Trophoblast cell (in vitro differentiated cells and primary cell): ENCODE measurements at regions not wholly inside any gene's neighbourhood (a gene's known extent, or its start where the extent isn't known, plus 50 kb on each side); places are given as distances from the start of the nearest gene placed in this dataset.

ENCODE experiments used
- DNase-seq, 2 donors: peaks; one replicate each; pipeline ENCODE4 v3.0.0-alpha.2; 2016
- H2AFZ ChIP-seq: 2 replicates; pipeline ENCODE4 v1.6.1; 2013; ENCODE audit warnings: low read length, moderate library complexity, mild to moderate bottlenecking; ENCODE audit not compliant: insufficient read depth, poor library complexity
- H2AK5ac ChIP-seq: 2 replicates; pipeline ENCODE4 v1.6.1; 2013; ENCODE audit warnings: mild to moderate bottlenecking, low read length
- H2BK120ac ChIP-seq: 2 replicates; pipeline ENCODE4 v1.6.1; 2013; ENCODE audit warnings: low read length, mild to moderate bottlenecking, moderate library complexity; ENCODE audit not compliant: insufficient read depth, poor library complexity
- H2BK12ac ChIP-seq: 2 replicates; pipeline ENCODE4 v1.6.1; 2013; ENCODE audit warnings: mild to moderate bottlenecking, low read length, moderate library complexity
- H2BK5ac ChIP-seq: 2 replicates; pipeline ENCODE4 v1.6.1; 2013; ENCODE audit warnings: low read length, low read depth, moderate library complexity, mild to moderate bottlenecking; ENCODE audit not compliant: poor library complexity
- H3K14ac ChIP-seq: 2 replicates; pipeline ENCODE4 v1.6.1; 2013; ENCODE audit warnings: mild to moderate bottlenecking, low read length
- H3K18ac ChIP-seq: 2 replicates; pipeline ENCODE4 v1.6.1; 2013; ENCODE audit warnings: mild to moderate bottlenecking, low read length
- H3K23ac ChIP-seq: 2 replicates; pipeline ENCODE4 v1.6.1; 2013; ENCODE audit warnings: low read length
- H3K27ac ChIP-seq: 2 replicates; pipeline ENCODE4 v1.5.1; 2013; ENCODE audit warnings: low read depth, mild to moderate bottlenecking, inconsistent platforms, low read length, moderate library complexity
- H3K27me3 ChIP-seq: 2 replicates; pipeline ENCODE4 v1.6.1; 2013; ENCODE audit warnings: inconsistent platforms, mild to moderate bottlenecking, low read length, moderate library complexity; ENCODE audit not compliant: insufficient read depth
- H3K36me3 ChIP-seq, 2 experiments: 1 replicate in 1 of 2; 2 replicates in 1 of 2; pipeline ENCODE4 v1.6.1; 2013; ENCODE audit warnings: low read length in 2 of 2, mild to moderate bottlenecking in 2 of 2, moderate library complexity in 1 of 2; ENCODE audit not compliant: insufficient read depth in 2 of 2, control insufficient read depth in 1 of 2
- H3K4ac ChIP-seq: 2 replicates; pipeline ENCODE4 v1.6.1; 2013; ENCODE audit warnings: low read depth, mild to moderate bottlenecking, low read length, moderate library complexity
- H3K4me1 ChIP-seq, 2 experiments: 1 replicate in 1 of 2; 2 replicates in 1 of 2; pipeline ENCODE4 v1.6.1; 2013; ENCODE audit warnings: low read length in 2 of 2, mild to moderate bottlenecking in 2 of 2, moderate library complexity in 1 of 2; ENCODE audit not compliant: insufficient read depth in 2 of 2, control insufficient read depth in 1 of 2
- H3K4me2 ChIP-seq: 2 replicates; pipeline ENCODE4 v1.6.1; 2013; ENCODE audit warnings: inconsistent platforms, mild to moderate bottlenecking, low read length, moderate library complexity
- H3K4me3 ChIP-seq: 2 replicates; pipeline ENCODE4 v1.5.1; 2013; ENCODE audit warnings: mild to moderate bottlenecking, low read depth, low read length, inconsistent platforms
- H3K79me1 ChIP-seq: one replicate; pipeline ENCODE4 v1.6.1; 2013; ENCODE audit warnings: low read length
- H3K79me2 ChIP-seq: 2 replicates; pipeline ENCODE4 v1.6.1; 2013; ENCODE audit warnings: low read length, mild to moderate bottlenecking; ENCODE audit not compliant: control insufficient read depth, insufficient read depth, poor library complexity
- H3K9ac ChIP-seq: 2 replicates; pipeline ENCODE4 v1.6.1; 2013; ENCODE audit warnings: mild to moderate bottlenecking, low read length
- H3K9me3 ChIP-seq: 2 replicates; pipeline ENCODE4 v1.6.1; 2013; ENCODE audit warnings: low read depth, mild to moderate bottlenecking, control low read depth, inconsistent platforms, low read length; ENCODE audit not compliant: insufficient read depth
- H4K12ac ChIP-seq: 2 replicates; pipeline ENCODE4 v1.6.1; 2013; ENCODE audit warnings: low read depth, mild to moderate bottlenecking, low read length, moderate library complexity
- H4K8ac ChIP-seq: 2 replicates; pipeline ENCODE4 v1.6.1; 2013; ENCODE audit warnings: low read depth, mild to moderate bottlenecking, low read length, moderate library complexity
- H4K91ac ChIP-seq: one replicate; pipeline ENCODE4 v1.6.1; 2013; ENCODE audit warnings: low read depth, mild to moderate bottlenecking, low read length, moderate library complexity
- WGBS: extraction: QIAGEN DNeasy Blood & Tissue Kit; methylation state at CpG from one replicate; pipeline ENCODE4 v1.1.7; 2013; ENCODE audit warnings: missing lambda C conversion rate; ENCODE audit not compliant: insufficient read length, insufficient coverage; ENCODE audit errors: extremely low coverage; 5-methylcytosine and 5-hydroxymethylcytosine counted together

DNA sequence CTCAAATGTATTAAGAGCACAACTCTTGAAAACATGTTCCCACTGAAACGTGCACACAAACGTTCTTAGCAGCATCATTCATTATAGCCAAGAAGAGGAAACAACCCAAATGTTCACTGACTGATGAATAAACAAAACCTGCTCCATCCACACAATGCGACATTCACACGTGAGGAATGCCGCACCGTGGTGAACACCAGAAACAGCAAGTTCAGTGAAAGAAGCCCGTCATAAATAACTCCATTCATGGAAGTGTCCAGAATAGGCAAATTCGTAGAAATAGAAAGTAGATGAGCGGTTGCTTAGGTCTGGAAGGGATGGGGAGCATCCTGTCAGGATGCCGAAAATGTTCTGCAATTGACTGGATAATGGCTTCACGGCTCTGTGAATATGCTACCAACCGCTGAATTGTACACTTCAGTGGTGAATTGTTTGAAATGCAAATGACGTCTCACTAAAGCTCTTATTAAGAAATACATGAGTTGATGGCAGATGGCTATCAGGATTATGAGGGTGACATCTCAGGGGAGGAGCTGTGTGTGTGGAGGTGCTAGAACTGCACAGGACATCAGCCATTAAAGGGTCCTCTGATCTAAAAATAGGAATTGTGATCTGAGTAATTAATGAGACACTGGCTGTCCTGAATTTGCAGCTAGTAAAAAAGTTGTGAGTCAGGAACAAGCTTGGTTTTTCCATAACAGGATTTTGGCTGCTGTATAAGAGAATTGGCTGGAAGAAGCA, 771.0 kb downstream of the KCNJ18 start:
- Histone ChIP-seq H3K23ac (no peak overlapping the region), H3K4me2 (no peak overlapping the region), H2BK12ac (no peak overlapping the region), H4K91ac (no peak overlapping the region), H3K36me3 (no peaks in the 10 kb centered on the region), H2BK5ac (no peak overlapping the region), H3K9me3 (peaks cover 59% of the 10 kb centered on the region), H3K9ac (no peak overlapping the region), H3K27me3 (no peaks in the 10 kb centered on the region), H2AK5ac (no peak overlapping the region), H3K14ac (no peak overlapping the region), H3K4me1 (no peaks in the 10 kb centered on the region), H2AFZ (no peak overlapping the region), H2BK120ac (no peak overlapping the region), H4K12ac (no peak overlapping the region), H4K8ac (no peak overlapping the region), H3K4me3 (no peak overlapping the region), H3K79me1 (no peaks in the 10 kb centered on the region), H3K27ac (no peak overlapping the region), H3K79me2 (no peaks in the 10 kb centered on the region), H3K4ac (no peak overlapping the region), H3K18ac (no peak overlapping the region)
- no CpG with 5 or more reads among the region's 13 CpGs for WGBS
- no peak for DNase-seq

DNA sequence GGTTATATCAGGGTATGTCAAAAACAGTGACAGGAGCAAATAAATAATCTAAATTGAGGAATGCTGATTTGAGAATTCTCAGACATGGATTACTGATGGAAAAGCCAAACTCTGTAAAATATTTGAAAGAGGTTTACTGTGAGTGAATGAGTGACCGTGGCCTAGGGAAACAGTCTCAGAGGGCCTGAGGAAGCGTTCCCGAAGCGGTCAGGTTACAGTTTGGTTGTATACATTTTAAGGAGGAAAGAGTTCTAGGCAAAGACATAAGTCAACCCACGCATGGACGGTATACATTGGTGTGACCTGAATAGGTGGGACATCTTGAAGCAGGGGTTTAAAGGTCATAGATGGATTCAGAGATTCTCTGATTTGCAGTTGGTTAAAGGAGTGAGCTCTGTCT, 771.7 kb downstream of the KCNJ18 start:
- Histone ChIP-seq H3K4ac (no peak overlapping the region), H3K27me3 (no peaks in the 10 kb centered on the region), H3K23ac (no peak overlapping the region), H3K9me3 (peaks cover 57% of the 10 kb centered on the region), H4K12ac (no peak overlapping the region), H2BK120ac (no peak overlapping the region), H2BK5ac (no peak overlapping the region), H4K91ac (no peak overlapping the region), H3K4me1 (no peaks in the 10 kb centered on the region), H3K27ac (no peak overlapping the region), H3K79me1 (no peaks in the 10 kb centered on the region), H3K79me2 (no peaks in the 10 kb centered on the region), H3K36me3 (no peaks in the 10 kb centered on the region), H3K4me3 (no peak overlapping the region), H3K9ac (no peak overlapping the region), H3K4me2 (no peak overlapping the region), H2AK5ac (no peak overlapping the region), H2BK12ac (no peak overlapping the region), H3K14ac (no peak overlapping the region), H3K18ac (no peak overlapping the region), H4K8ac (no peak overlapping the region), H2AFZ (no peak overlapping the region)
- no peak for DNase-seq
- no CpG with 5 or more reads among the region's 6 CpGs for WGBS

DNA sequence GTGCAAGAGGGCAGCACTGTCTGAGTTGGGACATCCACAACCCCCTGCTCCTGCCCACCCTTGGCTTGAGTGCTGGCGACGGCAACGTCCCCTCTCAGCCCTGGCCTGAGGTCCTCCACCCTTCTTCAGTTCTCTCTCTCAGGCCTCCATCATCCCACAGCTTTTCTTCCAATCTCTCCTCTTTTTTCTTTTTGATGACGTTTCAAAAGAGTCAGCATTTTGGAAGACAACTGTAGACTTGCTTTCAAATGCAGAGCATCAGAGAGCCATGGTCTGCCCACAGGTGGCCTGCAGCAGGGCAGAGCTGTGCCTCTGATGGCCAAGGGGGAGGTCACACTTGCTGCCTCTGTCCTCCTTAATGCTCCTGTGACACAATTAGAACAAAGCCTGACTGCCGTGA, 775.4 kb downstream of the KCNJ18 start:
- H3K27me3 ChIP-seq = no peaks in the 10 kb centered on the region
- H3K79me2 ChIP-seq = no peaks in the 10 kb centered on the region

DNA sequence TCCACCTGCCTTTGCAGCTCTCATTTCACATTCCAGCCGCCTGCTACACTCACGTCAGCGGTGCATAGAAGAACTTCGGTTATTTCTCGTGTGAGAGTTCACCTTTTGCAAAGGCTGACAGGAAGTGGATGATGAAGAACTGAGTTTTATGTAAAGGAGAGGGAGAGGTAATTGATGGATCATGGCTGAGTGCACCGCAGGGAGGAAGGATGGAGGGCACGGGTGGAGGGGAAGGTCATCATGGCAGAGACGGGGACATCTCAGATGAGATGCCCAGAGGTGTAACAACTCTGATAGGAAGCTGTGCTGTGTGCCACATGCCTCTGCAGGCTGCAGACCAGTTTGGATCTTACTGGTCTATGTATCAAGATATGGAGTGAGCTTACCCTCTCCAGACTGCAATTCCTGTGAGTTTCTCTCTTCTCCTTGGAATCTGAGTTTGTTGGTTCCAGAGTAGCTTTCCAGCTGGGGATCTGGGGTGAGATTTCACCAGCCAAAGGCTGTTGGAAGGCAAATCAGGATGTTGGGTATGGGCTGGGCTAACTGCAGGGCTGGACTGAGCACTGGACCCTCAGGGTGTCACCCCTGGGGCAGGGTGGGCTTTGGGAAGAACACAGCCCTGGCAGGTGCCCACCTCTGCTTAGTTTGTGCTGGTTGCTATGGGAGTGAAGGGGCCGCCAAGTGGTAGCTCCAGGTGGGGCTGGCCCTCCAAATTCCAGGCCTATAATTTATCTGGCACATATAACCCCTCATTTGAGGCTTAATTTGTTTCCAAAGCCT, 777.0 kb downstream of the KCNJ18 start:
- H3K27me3 ChIP-seq = no peaks in the 10 kb centered on the region
- H2BK120ac ChIP-seq = no peak overlapping the region
- no peaks in the 10 kb centered on the region for H3K79me2 ChIP-seq
- H3K36me3 ChIP-seq = no peaks in the 10 kb centered on the region
- H3K4me2 ChIP-seq = no peak overlapping the region
- H4K8ac ChIP-seq = no peak overlapping the region
- H3K79me1 ChIP-seq = no peaks in the 10 kb centered on the region
- no peak overlapping the region for H2AFZ ChIP-seq
- no peak overlapping the region for H3K14ac ChIP-seq
- no peak overlapping the region for H2AK5ac ChIP-seq
- H3K27ac ChIP-seq = no peak overlapping the region
- no peak for DNase-seq
- H3K23ac ChIP-seq = no peak overlapping the region
- no peak overlapping the region for H3K4ac ChIP-seq
- no peak overlapping the region for H2BK5ac ChIP-seq
- no peak overlapping the region for H2BK12ac ChIP-seq
- peak overlapping the region; percentile 40 for H3K9ac ChIP-seq
- H4K12ac ChIP-seq = no peak overlapping the region
- WGBS = no CpG with 5 or more reads among the region's 9 CpGs
- H4K91ac ChIP-seq = no peak overlapping the region
- H3K9me3 ChIP-seq = peaks cover 39% of the 10 kb centered on the region
- H3K4me1 ChIP-seq = no peaks in the 10 kb centered on the region
- H3K4me3 ChIP-seq = no peak overlapping the region
- H3K18ac ChIP-seq = no peak overlapping the region

More for the DNA sequence above, 775.4 kb downstream of the KCNJ18 start:
- Histone ChIP-seq H3K4me1 (no peaks in the 10 kb centered on the region), H2BK5ac (no peak overlapping the region), H3K14ac (no peak overlapping the region), H2BK120ac (no peak overlapping the region), H3K79me1 (no peaks in the 10 kb centered on the region), H2AK5ac (no peak overlapping the region), H4K12ac (no peak overlapping the region), H4K91ac (no peak overlapping the region), H2AFZ (no peak overlapping the region), H3K4me2 (no peak overlapping the region), H3K9me3 (peaks cover 42% of the 10 kb centered on the region), H3K27ac (no peak overlapping the region), H3K9ac (no peak overlapping the region), H3K4ac (no peak overlapping the region), H2BK12ac (no peak overlapping the region), H3K4me3 (peak overlapping the region; percentile 40), H3K23ac (no peak overlapping the region), H3K36me3 (no peaks in the 10 kb centered on the region), H3K18ac (no peak overlapping the region), H4K8ac (no peak overlapping the region)
- DNase-seq = no peak
- no CpG with 5 or more reads among the region's 5 CpGs for WGBS
